Tibial nerve (tissue), 4 donors: ENCODE measurements at regions not wholly inside any gene's neighbourhood (a gene's known extent, or its start where the extent isn't known, plus 50 kb on each side); places are given as distances from the start of the nearest gene placed in this dataset.

ENCODE experiments used
- CTCF ChIP-seq, 5 experiments: fragments of 200-600 bp in 3 of 5; fragments of 450-650 bp in 2 of 5; sonication (generic) in 3 of 5; IDR thresholded peaks; one replicate each; pipeline ENCODE4 v1.5.1; 2016 to 2019; ENCODE audit warnings: antibody characterized with exemption in 5 of 5, mild to moderate bottlenecking in 3 of 5, moderate library complexity in 2 of 5
- EP300 ChIP-seq, 2 donors: sonication (generic); formaldehyde crosslinking; IDR thresholded peaks; one replicate each; pipeline ENCODE4 v1.6.1; 2017; ENCODE audit warnings: antibody characterized with exemption in 2 of 2, mild to moderate bottlenecking in 1 of 2
- POLR2A ChIP-seq, 2 donors: fragments of 450-650 bp; IDR thresholded peaks; one replicate each; pipeline ENCODE4 v1.6.1; 2017; ENCODE audit warnings: antibody characterized with exemption in 2 of 2, mild to moderate bottlenecking in 2 of 2, moderate library complexity in 2 of 2

GRCh38 chr2:150050036-150050435 lies 437.4 kb downstream of the RND3 start:
- no peak for TF ChIP-seq CTCF (IDR thresholded peaks at IDR 0.05)
- no peak for TF ChIP-seq POLR2A (IDR thresholded peaks at IDR 0.05)
- TF ChIP-seq EP300 (IDR thresholded peaks at IDR 0.05): no peak
